B cell (primary cell): ENCODE measurements at regions not wholly inside any gene's neighbourhood (a gene's known extent, or its start where the extent isn't known, plus 50 kb on each side); places are given as distances from the start of the nearest gene placed in this dataset.

Source experiments
- EZH2 ChIP-seq: IDR thresholded peaks from 2 replicates; pipeline ENCODE4 v1.6.1; 2012; ENCODE audit warnings: borderline replicate concordance, low read depth, mild to moderate bottlenecking, moderate library complexity, low read length; ENCODE audit not compliant: insufficient read depth, poor library complexity, severe bottlenecking
- TF ChIP-seq, protein P1 (sequence below): fragments of 200-600 bp; IDR thresholded peaks from one replicate; pipeline ENCODE4 v1.8.0; 2022; ENCODE audit warnings: antibody characterized with exemption, mild to moderate bottlenecking

DNA sequence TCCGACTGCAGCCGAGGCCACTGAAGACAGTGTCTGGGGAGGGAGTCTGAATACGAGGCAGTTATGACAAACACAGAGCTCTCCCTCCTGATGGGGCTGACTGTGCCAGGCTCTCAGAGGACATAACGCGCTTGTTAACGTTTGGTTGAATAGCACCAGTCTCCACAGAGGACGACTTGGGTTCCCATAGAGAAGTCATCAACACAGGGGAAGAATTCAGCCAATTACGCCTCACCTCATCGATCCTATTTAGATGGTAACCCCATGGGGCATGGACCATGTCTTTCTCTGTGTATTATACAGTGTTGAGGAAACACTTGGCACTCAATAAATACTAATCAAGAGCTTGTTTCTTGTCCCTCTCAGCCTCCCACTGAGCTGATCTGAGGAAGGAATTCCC is 642.6 kb upstream of the LCORL start:
- TF ChIP-seq, protein P1, sequence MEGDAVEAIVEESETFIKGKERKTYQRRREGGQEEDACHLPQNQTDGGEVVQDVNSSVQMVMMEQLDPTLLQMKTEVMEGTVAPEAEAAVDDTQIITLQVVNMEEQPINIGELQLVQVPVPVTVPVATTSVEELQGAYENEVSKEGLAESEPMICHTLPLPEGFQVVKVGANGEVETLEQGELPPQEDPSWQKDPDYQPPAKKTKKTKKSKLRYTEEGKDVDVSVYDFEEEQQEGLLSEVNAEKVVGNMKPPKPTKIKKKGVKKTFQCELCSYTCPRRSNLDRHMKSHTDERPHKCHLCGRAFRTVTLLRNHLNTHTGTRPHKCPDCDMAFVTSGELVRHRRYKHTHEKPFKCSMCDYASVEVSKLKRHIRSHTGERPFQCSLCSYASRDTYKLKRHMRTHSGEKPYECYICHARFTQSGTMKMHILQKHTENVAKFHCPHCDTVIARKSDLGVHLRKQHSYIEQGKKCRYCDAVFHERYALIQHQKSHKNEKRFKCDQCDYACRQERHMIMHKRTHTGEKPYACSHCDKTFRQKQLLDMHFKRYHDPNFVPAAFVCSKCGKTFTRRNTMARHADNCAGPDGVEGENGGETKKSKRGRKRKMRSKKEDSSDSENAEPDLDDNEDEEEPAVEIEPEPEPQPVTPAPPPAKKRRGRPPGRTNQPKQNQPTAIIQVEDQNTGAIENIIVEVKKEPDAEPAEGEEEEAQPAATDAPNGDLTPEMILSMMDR, result no peak
- TF ChIP-seq EZH2, result no peak
